ENCODE measurements at regions not wholly inside any gene's neighbourhood (a gene's known extent, or its start where the extent isn't known, plus 50 kb on each side); places are given as distances from the start of the nearest gene placed in this dataset.

DNA sequence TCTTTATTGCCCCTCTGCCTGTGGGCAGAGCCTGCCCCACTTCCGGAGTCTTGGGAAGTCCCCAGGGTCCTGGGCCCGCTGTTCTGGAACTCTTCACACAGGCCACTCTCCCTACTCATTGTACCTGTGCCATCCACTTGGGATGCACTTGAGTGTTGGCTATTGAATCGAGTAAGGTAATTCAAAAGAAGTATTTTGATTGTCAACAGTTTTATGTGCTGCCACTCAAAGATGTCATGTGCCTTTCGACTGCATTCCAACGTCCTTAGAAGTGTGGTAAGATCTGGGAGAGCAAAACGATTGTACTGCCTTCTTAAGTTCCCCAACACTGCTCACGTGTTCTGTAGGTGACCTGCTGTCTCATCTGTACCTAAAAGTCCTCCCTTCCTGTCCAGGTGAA, 77.0 kb upstream of the SMIM21 start:
- Histone ChIP-seq H3K4me3 (no peak overlapping the region), H3K4me1 (no peaks in the 10 kb centered on the region), H3K36me3 (no peaks in the 10 kb centered on the region), H3K27ac (no peak overlapping the region), H3K9me3 (no peaks in the 10 kb centered on the region), H3K27me3 (no peaks in the 10 kb centered on the region)
- intact Hi-C loops (cut with DNase I) = no loop called here
- ATAC-seq (peak; percentile 90), DNase-seq (no peak)
- TF ChIP-seq, protein P1, sequence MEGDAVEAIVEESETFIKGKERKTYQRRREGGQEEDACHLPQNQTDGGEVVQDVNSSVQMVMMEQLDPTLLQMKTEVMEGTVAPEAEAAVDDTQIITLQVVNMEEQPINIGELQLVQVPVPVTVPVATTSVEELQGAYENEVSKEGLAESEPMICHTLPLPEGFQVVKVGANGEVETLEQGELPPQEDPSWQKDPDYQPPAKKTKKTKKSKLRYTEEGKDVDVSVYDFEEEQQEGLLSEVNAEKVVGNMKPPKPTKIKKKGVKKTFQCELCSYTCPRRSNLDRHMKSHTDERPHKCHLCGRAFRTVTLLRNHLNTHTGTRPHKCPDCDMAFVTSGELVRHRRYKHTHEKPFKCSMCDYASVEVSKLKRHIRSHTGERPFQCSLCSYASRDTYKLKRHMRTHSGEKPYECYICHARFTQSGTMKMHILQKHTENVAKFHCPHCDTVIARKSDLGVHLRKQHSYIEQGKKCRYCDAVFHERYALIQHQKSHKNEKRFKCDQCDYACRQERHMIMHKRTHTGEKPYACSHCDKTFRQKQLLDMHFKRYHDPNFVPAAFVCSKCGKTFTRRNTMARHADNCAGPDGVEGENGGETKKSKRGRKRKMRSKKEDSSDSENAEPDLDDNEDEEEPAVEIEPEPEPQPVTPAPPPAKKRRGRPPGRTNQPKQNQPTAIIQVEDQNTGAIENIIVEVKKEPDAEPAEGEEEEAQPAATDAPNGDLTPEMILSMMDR (IDR thresholded peaks at IDR 0.05) = no peak

DNA sequence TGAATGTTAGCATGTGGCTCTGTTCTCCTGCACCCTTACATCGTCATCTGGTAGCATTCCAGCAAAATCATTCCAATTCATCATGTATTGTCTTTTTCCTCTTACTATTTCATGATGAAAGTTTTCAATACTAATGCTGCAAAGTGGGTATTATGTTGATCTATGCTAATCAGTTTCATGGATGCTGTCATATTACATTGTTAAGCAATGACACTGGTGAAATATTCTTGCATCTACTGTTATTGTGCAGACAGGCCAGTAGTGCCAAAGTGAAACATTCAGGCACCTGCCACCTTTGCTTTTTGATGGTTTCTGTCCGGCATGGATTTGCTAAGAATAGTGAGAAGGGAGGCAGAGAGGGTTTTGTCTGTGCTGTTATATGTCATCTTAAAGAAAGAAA, 76.1 kb upstream of the SMIM21 start:
- ATAC-seq = no peak
- H3K27me3 ChIP-seq = no peaks in the 10 kb centered on the region
- TF ChIP-seq, protein P1 (IDR thresholded peaks at IDR 0.05) = no peak
- H3K4me3 ChIP-seq = no peak overlapping the region
- H3K4me1 ChIP-seq = no peaks in the 10 kb centered on the region
- DNase-seq = no peak
- no peaks in the 10 kb centered on the region for H3K9me3 ChIP-seq
- H3K27ac ChIP-seq = no peak overlapping the region
- intact Hi-C loops (cut with DNase I) = no loop called here
- no peaks in the 10 kb centered on the region for H3K36me3 ChIP-seq

DNA sequence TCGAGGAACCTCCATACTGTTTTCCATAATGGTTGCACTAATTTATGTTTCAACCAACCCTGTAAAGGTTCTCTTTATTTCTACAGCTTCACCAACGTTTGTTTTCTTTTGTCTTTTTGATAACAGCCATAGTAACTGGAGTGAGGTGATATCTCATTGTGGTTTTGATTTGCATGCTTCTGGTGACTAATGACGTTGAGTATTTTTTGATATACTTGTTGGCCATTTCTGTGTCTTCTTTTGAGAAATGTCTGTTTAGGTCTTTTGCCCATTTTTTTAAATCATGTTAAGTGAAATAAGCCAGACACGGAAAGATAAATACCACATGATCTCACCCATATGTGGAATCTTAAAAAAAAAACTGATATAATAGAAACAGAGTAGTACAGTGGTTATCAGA, 74.8 kb upstream of the SMIM21 start:
- Histone ChIP-seq H3K4me3 (no peak overlapping the region), H3K27me3 (no peaks in the 10 kb centered on the region), H3K27ac (no peak overlapping the region), H3K36me3 (no peaks in the 10 kb centered on the region), H3K9me3 (no peaks in the 10 kb centered on the region), H3K4me1 (no peaks in the 10 kb centered on the region)
- intact Hi-C loops (cut with DNase I) = no loop called here
- DNase-seq (no peak), ATAC-seq (no peak)
- TF ChIP-seq, protein P1 (IDR thresholded peaks at IDR 0.05) = no peak

DNA sequence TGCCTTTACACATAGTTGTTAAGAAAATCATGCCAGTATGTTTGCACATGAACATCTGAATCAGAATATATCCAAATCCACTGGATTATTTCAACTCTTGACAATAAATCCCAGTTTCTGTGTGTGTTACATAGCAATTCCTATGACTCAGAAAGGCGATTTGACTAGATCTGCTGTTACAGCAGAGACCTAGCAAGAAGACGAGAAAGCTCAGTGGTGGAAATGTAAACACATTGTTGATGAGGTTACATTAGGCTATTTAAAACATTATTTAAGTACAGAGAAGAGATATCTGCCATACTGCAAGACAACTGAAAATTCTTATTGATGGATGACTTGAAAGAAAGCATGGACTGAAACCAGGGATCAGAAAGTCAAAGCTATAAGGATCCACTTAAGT, 73.0 kb upstream of the SMIM21 start:
- Histone ChIP-seq H3K4me1 (no peaks in the 10 kb centered on the region), H3K27me3 (no peaks in the 10 kb centered on the region), H3K27ac (no peak overlapping the region), H3K36me3 (no peaks in the 10 kb centered on the region), H3K9me3 (no peaks in the 10 kb centered on the region), H3K4me3 (no peak overlapping the region)
- ATAC-seq (no peak), DNase-seq (no peak)
- intact Hi-C loops (cut with DNase I) = no loop called here
- TF ChIP-seq, protein P1 (IDR thresholded peaks at IDR 0.05) = no peak

DNA sequence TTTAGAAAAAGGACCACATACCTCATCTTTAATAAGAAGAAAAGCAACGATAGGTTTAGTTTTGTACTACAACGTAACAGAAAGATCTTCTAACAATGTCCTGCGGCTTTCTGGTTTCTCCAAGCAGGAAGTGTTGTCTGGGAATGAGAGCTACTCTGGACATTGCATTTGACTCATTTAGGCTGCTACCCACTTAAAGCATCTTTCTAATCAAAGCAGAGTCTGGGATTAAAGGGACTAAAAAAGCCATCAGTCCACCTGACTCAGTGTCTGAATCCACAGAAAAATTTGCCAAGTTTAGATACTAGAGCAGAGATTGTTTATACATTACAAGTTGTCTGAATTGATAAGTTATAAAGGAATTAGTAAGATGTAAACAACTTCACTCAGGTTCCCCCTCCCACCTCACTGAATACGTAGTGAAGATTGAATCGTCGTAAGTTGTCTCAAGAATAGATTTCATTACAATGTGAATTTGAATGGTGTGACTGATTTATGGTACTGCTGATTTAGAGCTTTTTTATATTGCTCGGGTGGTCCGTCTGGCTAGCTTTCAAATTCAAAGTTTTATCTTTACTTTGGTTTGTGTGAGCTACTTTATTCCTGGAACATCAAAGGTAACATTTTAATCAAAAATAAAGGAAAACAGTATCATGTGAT, 70.2 kb upstream of the SMIM21 start:
- H3K36me3 ChIP-seq = no peaks in the 10 kb centered on the region
- DNase-seq (no peak), ATAC-seq (no peak)
- H3K4me3 ChIP-seq = no peak overlapping the region
- intact Hi-C loops (cut with DNase I) = no loop called here
- no peaks in the 10 kb centered on the region for H3K9me3 ChIP-seq
- H3K27me3 ChIP-seq = no peaks in the 10 kb centered on the region
- no peak overlapping the region for H3K27ac ChIP-seq
- H3K4me1 ChIP-seq = no peaks in the 10 kb centered on the region
- TF ChIP-seq, protein P1 (IDR thresholded peaks at IDR 0.05) = no peak

DNA sequence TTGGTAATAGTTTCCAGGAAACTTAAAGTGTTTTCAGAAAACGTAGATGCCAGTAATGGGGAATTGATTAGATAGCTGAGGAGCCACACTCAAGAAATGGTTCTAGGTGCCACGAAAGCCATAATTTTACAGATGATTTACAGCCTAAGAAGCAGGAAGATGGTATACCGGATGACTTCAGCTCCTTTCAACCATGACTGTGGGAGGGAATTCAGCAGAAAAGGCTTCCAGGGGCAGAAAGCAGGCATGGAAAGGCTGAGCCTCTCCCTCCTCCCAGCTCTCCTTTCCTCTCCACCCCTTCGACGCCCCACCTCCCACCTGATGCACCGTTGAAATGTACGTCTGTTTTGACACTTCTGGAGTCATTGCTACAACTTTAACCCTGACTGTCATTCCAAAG, 68.6 kb upstream of the SMIM21 start:
- no peak for ATAC-seq
- no peak overlapping the region for H3K4me3 ChIP-seq
- DNase-seq = no peak
- H3K4me1 ChIP-seq = no peaks in the 10 kb centered on the region
- no peak overlapping the region for H3K27ac ChIP-seq
- TF ChIP-seq, protein P1 (IDR thresholded peaks at IDR 0.05) = no peak
- no peaks in the 10 kb centered on the region for H3K27me3 ChIP-seq
- intact Hi-C loops (cut with DNase I) = no loop called here
- H3K36me3 ChIP-seq = no peaks in the 10 kb centered on the region
- no peaks in the 10 kb centered on the region for H3K9me3 ChIP-seq
